Activated naive CD4-positive, alpha-beta T cell treated with anti-CD3 and anti-CD28 coated beads for 36 hours (primary cell): ENCODE measurements at regions not wholly inside any gene's neighbourhood (a gene's known extent, or its start where the extent isn't known, plus 50 kb on each side); places are given as distances from the start of the nearest gene placed in this dataset.

Experiments used
- CTCF ChIA-PET: fragments of 350-600 bp; sonication (Branson Sonifier 250); formaldehyde crosslinking; loops from one replicate; lab custom pipeline; 2021; ENCODE audit warnings: antibody characterized with exemption; lab: Charles Lee
- DNase-seq: peaks from one replicate; pipeline ENCODE4 v3.0.0-alpha.2; 2020
- H3K27ac Mint-ChIP-seq: one replicate; pipeline ENCODE4 v1.8.0; 2021; ENCODE audit warnings: mild to moderate bottlenecking, mixed read lengths
- H3K27me3 Mint-ChIP-seq: one replicate; pipeline ENCODE4 v1.8.0; 2021; ENCODE audit warnings: low read depth, mixed read lengths
- H3K36me3 Mint-ChIP-seq: one replicate; pipeline ENCODE4 v1.8.0; 2021; ENCODE audit warnings: low read depth, mixed read lengths
- H3K4me1 Mint-ChIP-seq: one replicate; pipeline ENCODE4 v1.8.0; 2021; ENCODE audit warnings: low read depth, mixed read lengths
- H3K4me3 Mint-ChIP-seq: one replicate; pipeline ENCODE4 v1.8.0; 2021; ENCODE audit warnings: mild to moderate bottlenecking, moderate library complexity, mixed read lengths
- H3K9me3 Mint-ChIP-seq: one replicate; pipeline ENCODE4 v1.8.0; 2021; ENCODE audit warnings: mixed read lengths
- intact Hi-C: fragments of 100-400 bp; cut with micrococcal nuclease; formaldehyde crosslinking; loops from one replicate; pipeline ENCODE4 v1.15.1; 2023

- Mint-ChIP-seq H3K36me3 (no peaks in the 10 kb centered on the region), H3K27ac (no peak overlapping the region), H3K9me3 (peaks cover 1% of the 10 kb centered on the region), H3K4me3 (no peak overlapping the region), H3K27me3 (peaks cover 2% of the 10 kb centered on the region), H3K4me1 (no peaks in the 10 kb centered on the region)
- DNase-seq = no peak
- CTCF ChIA-PET = no interaction called here
- intact Hi-C loops = no loop called here
Observed at GRCh38 chr15:38874464-38874863, 309.9 kb upstream of the RASGRP1 start.

- DNase-seq = no peak
- CTCF ChIA-PET = interaction anchor here (0.7 kb wide), 1 partner anchor 12 kb away, joined by 3 read pairs; no protein-coding TSS in a partner anchor
- Mint-ChIP-seq H3K36me3 (no peaks in the 10 kb centered on the region), H3K9me3 (no peaks in the 10 kb centered on the region), H3K4me3 (no peak overlapping the region), H3K27me3 (no peaks in the 10 kb centered on the region), H3K4me1 (no peaks in the 10 kb centered on the region), H3K27ac (no peak overlapping the region)
- intact Hi-C loops = no loop called here
Observed at GRCh38 chr15:38876211-38876610, 311.6 kb upstream of the RASGRP1 start.

- H3K4me3 Mint-ChIP-seq = no peak overlapping the region
- H3K27ac Mint-ChIP-seq = no peak overlapping the region
- intact Hi-C loops = no loop called here
Observed at GRCh38 chr15:38876621-38877020, 312.0 kb upstream of the RASGRP1 start.

GRCh38 chr15:38877471-38877870 is 312.9 kb upstream of the RASGRP1 start:
- no peak for DNase-seq
- H3K9me3 Mint-ChIP-seq = no peaks in the 10 kb centered on the region
- H3K27me3 Mint-ChIP-seq = no peaks in the 10 kb centered on the region
- intact Hi-C loops = no loop called here
- H3K4me1 Mint-ChIP-seq = no peaks in the 10 kb centered on the region
- no peak overlapping the region for H3K4me3 Mint-ChIP-seq
- no peaks in the 10 kb centered on the region for H3K36me3 Mint-ChIP-seq
- CTCF ChIA-PET = no interaction called here
- no peak overlapping the region for H3K27ac Mint-ChIP-seq

More at GRCh38 chr15:38876621-38877020, 312.0 kb upstream of the RASGRP1 start:
- no peaks in the 10 kb centered on the region for H3K9me3 Mint-ChIP-seq
- no peaks in the 10 kb centered on the region for H3K27me3 Mint-ChIP-seq
- no peak for DNase-seq
- no peaks in the 10 kb centered on the region for H3K36me3 Mint-ChIP-seq
- CTCF ChIA-PET = interaction anchor here (0.7 kb wide), 1 partner anchor 12 kb away, joined by 3 read pairs; no protein-coding TSS in a partner anchor
- H3K4me1 Mint-ChIP-seq = no peaks in the 10 kb centered on the region

GRCh38 chr15:38878026-38878425 is 313.4 kb upstream of the RASGRP1 start:
- Mint-ChIP-seq H3K4me1 (no peaks in the 10 kb centered on the region), H3K27ac (no peak overlapping the region), H3K4me3 (no peak overlapping the region)

GRCh38 chr15:38878926-38879325 is 314.3 kb upstream of the RASGRP1 start:
- Mint-ChIP-seq H3K36me3 (no peaks in the 10 kb centered on the region), H3K27me3 (no peaks in the 10 kb centered on the region), H3K4me1 (peaks cover 1% of the 10 kb centered on the region), H3K9me3 (no peaks in the 10 kb centered on the region), H3K4me3 (no peak overlapping the region), H3K27ac (no peak overlapping the region)
- no peak for DNase-seq
- intact Hi-C loops = no loop called here
- CTCF ChIA-PET = no interaction called here

More at GRCh38 chr15:38878026-38878425, 313.4 kb upstream of the RASGRP1 start:
- CTCF ChIA-PET = no interaction called here
- H3K27me3 Mint-ChIP-seq = no peaks in the 10 kb centered on the region
- H3K36me3 Mint-ChIP-seq = no peaks in the 10 kb centered on the region
- intact Hi-C loops = no loop called here
- H3K9me3 Mint-ChIP-seq = no peaks in the 10 kb centered on the region
- no peak for DNase-seq

- Mint-ChIP-seq H3K27me3 (no peaks in the 10 kb centered on the region), H3K36me3 (no peaks in the 10 kb centered on the region), H3K4me3 (no peak overlapping the region), H3K9me3 (no peaks in the 10 kb centered on the region), H3K27ac (no peak overlapping the region), H3K4me1 (peaks cover 4% of the 10 kb centered on the region)
- DNase-seq = no peak
- CTCF ChIA-PET = no interaction called here
- intact Hi-C loops = no loop called here
Observed at GRCh38 chr15:38879909-38880471, 315.4 kb upstream of the RASGRP1 start.

- no peak overlapping the region for H3K4me3 Mint-ChIP-seq
- CTCF ChIA-PET = interaction anchor here (1.0 kb wide), 1 partner anchor 15 kb away, joined by 3 read pairs; no protein-coding TSS in a partner anchor
- H3K36me3 Mint-ChIP-seq = no peaks in the 10 kb centered on the region
- H3K27me3 Mint-ChIP-seq = peaks cover 5% of the 10 kb centered on the region
- no peaks in the 10 kb centered on the region for H3K9me3 Mint-ChIP-seq
- H3K27ac Mint-ChIP-seq = no peak overlapping the region
- H3K4me1 Mint-ChIP-seq = peaks cover 4% of the 10 kb centered on the region
- no peak for DNase-seq
- intact Hi-C loops = no loop called here
Observed at GRCh38 chr15:38882221-38882620, 317.6 kb upstream of the RASGRP1 start.

- CTCF ChIA-PET = no interaction called here
- Mint-ChIP-seq H3K9me3 (no peaks in the 10 kb centered on the region), H3K36me3 (no peaks in the 10 kb centered on the region), H3K27me3 (peaks cover 5% of the 10 kb centered on the region), H3K27ac (no peak overlapping the region), H3K4me3 (no peak overlapping the region), H3K4me1 (peaks cover 4% of the 10 kb centered on the region)
- intact Hi-C loops = no loop called here
- no peak for DNase-seq
Observed at GRCh38 chr15:38883987-38884386, 319.4 kb upstream of the RASGRP1 start.

- H3K36me3 Mint-ChIP-seq = no peaks in the 10 kb centered on the region
- peaks cover 5% of the 10 kb centered on the region for H3K27me3 Mint-ChIP-seq
- no peak overlapping the region for H3K27ac Mint-ChIP-seq
- H3K4me1 Mint-ChIP-seq = peaks cover 4% of the 10 kb centered on the region
- CTCF ChIA-PET = no interaction called here
- H3K4me3 Mint-ChIP-seq = no peak overlapping the region
- intact Hi-C loops = no loop called here
- H3K9me3 Mint-ChIP-seq = no peaks in the 10 kb centered on the region
- DNase-seq = no peak
Observed at GRCh38 chr15:38885001-38885400, 320.4 kb upstream of the RASGRP1 start.

GRCh38 chr15:38885471-38885952 is 320.9 kb upstream of the RASGRP1 start:
- H3K27me3 Mint-ChIP-seq = peaks cover 7% of the 10 kb centered on the region
- intact Hi-C loops = no loop called here
- no peak overlapping the region for H3K4me3 Mint-ChIP-seq
- H3K9me3 Mint-ChIP-seq = no peaks in the 10 kb centered on the region
- H3K27ac Mint-ChIP-seq = no peak overlapping the region
- CTCF ChIA-PET = no interaction called here
- peaks cover 4% of the 10 kb centered on the region for H3K4me1 Mint-ChIP-seq
- no peaks in the 10 kb centered on the region for H3K36me3 Mint-ChIP-seq
- no peak for DNase-seq

- Mint-ChIP-seq H3K36me3 (no peaks in the 10 kb centered on the region), H3K27ac (no peak overlapping the region), H3K27me3 (peaks cover 11% of the 10 kb centered on the region), H3K9me3 (no peaks in the 10 kb centered on the region), H3K4me3 (no peak overlapping the region), H3K4me1 (peaks cover 4% of the 10 kb centered on the region)
- DNase-seq = no peak
- intact Hi-C loops = no loop called here
- CTCF ChIA-PET = no interaction called here
Observed at GRCh38 chr15:38886315-38887163, 321.9 kb upstream of the RASGRP1 start.
